ENCODE measurements at regions not wholly inside any gene's neighbourhood (a gene's known extent, or its start where the extent isn't known, plus 50 kb on each side); places are given as distances from the start of the nearest gene placed in this dataset.

DNA sequence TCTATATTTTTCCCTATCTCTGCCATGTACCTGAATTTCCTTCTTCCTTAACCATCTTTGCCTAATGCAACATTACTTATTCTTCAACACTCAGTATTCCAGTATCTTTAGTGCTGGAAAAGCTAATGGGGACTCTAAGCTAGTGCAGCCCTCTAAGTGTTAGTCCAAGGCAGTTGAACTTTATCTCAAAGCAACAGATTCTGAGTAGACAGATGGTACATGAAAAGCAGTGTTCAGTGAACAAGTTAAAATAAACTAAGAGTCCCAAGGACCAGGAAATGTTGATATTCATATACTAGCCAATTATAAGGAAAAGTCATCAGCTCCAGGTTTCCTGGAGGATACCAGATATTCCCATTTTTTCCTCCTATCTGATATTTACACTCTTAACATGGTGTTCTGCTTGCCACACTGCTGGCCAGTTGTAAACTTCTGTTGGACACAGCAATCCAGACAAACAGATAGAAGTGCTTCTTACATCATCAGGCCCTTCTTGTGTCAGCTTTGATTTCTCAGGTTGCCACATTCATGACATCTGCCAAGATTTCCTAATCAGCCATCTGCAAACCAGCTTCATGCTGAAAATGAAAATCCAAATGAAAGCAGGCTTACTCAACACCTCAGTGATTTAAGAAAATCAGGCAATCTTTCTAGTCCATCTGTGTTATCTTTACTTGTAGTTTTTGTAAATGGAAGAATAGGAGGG is 255.9 kb upstream of the POU2AF2 start:
- H3F3A ChIP-seq (ENCODE audit: insufficient read depth, low read length) = no peaks in the 10 kb centered on the region
- H2AFZ ChIP-seq (ENCODE audit: low read length) = no peak overlapping the region
- DNase-seq = no peak
- no peaks in the 10 kb centered on the region for H4K20me1 ChIP-seq (ENCODE audit: insufficient read depth, low read length)
- H3K27ac ChIP-seq (ENCODE audit: low read length) = no peak overlapping the region
- no peaks in the 10 kb centered on the region for H3K79me2 ChIP-seq (ENCODE audit: low read length)
- no peak overlapping the region for H3K9ac ChIP-seq (ENCODE audit: low read length)
- no peaks in the 10 kb centered on the region for H3K36me3 ChIP-seq (replicated peaks; ENCODE audit: insufficient read depth, low read length)
- H3K4me2 ChIP-seq (ENCODE audit: low read depth, low read length) = no peak overlapping the region
- no peaks in the 10 kb centered on the region for H3K9me2 ChIP-seq (replicated peaks; ENCODE audit: insufficient read depth, low read length)
- H3K9me3 ChIP-seq (replicated peaks; ENCODE audit: insufficient read depth, low read length) = no peaks in the 10 kb centered on the region
- TF ChIP-seq, protein P1, sequence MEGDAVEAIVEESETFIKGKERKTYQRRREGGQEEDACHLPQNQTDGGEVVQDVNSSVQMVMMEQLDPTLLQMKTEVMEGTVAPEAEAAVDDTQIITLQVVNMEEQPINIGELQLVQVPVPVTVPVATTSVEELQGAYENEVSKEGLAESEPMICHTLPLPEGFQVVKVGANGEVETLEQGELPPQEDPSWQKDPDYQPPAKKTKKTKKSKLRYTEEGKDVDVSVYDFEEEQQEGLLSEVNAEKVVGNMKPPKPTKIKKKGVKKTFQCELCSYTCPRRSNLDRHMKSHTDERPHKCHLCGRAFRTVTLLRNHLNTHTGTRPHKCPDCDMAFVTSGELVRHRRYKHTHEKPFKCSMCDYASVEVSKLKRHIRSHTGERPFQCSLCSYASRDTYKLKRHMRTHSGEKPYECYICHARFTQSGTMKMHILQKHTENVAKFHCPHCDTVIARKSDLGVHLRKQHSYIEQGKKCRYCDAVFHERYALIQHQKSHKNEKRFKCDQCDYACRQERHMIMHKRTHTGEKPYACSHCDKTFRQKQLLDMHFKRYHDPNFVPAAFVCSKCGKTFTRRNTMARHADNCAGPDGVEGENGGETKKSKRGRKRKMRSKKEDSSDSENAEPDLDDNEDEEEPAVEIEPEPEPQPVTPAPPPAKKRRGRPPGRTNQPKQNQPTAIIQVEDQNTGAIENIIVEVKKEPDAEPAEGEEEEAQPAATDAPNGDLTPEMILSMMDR (IDR thresholded peaks at IDR 0.05; ENCODE audit: low read length) = no peak
- TF ChIP-seq EZH2 (optimal IDR thresholded peaks at IDR 0.05; ENCODE audit: low read depth, low read length) (no peak), EZH2phosphoT487 (IDR thresholded peaks at IDR 0.05; ENCODE audit: low read length) (no peak)
- H3K4me3 ChIP-seq (ENCODE audit: low read length) = no peak overlapping the region
- H3K27me3 ChIP-seq (replicated peaks; ENCODE audit: insufficient read depth, low read length) = no peaks in the 10 kb centered on the region
- no peaks in the 10 kb centered on the region for H3K4me1 ChIP-seq (ENCODE audit: low read length)

DNA sequence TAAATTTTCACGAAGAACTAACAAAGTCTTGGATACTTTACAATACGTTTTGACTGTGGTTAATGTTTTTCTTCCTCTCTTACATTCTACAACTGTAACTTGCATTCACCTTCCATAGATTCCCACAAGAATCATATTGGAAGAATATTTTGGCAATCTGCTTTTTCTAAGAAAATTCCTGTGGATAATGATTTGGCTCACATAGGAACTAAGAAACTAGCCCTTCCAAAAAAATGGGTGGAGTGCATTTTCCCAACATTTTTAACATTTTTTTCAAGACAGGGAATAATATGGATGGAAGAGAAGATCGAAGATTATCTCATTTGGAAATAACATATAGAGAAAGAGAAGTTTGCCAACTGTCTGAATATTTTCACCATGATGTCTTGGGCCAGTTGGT is 256.9 kb upstream of the POU2AF2 start:
- Histone ChIP-seq H3K36me3 (replicated peaks; ENCODE audit: insufficient read depth, low read length) (no peaks in the 10 kb centered on the region), H2AFZ (ENCODE audit: low read length) (no peak overlapping the region), H3K4me3 (ENCODE audit: low read length) (no peak overlapping the region), H3K27me3 (replicated peaks; ENCODE audit: insufficient read depth, low read length) (no peaks in the 10 kb centered on the region), H3F3A (ENCODE audit: insufficient read depth, low read length) (no peaks in the 10 kb centered on the region), H3K4me1 (ENCODE audit: low read length) (no peaks in the 10 kb centered on the region), H3K9me3 (replicated peaks; ENCODE audit: insufficient read depth, low read length) (no peaks in the 10 kb centered on the region), H3K4me2 (ENCODE audit: low read depth, low read length) (no peak overlapping the region), H3K79me2 (ENCODE audit: low read length) (no peaks in the 10 kb centered on the region), H3K9ac (ENCODE audit: low read length) (no peak overlapping the region), H3K27ac (ENCODE audit: low read length) (no peak overlapping the region), H4K20me1 (ENCODE audit: insufficient read depth, low read length) (no peaks in the 10 kb centered on the region), H3K9me2 (replicated peaks; ENCODE audit: insufficient read depth, low read length) (no peaks in the 10 kb centered on the region)
- no peak for DNase-seq
- TF ChIP-seq EZH2phosphoT487 (IDR thresholded peaks at IDR 0.05; ENCODE audit: low read length) = no peak

DNA sequence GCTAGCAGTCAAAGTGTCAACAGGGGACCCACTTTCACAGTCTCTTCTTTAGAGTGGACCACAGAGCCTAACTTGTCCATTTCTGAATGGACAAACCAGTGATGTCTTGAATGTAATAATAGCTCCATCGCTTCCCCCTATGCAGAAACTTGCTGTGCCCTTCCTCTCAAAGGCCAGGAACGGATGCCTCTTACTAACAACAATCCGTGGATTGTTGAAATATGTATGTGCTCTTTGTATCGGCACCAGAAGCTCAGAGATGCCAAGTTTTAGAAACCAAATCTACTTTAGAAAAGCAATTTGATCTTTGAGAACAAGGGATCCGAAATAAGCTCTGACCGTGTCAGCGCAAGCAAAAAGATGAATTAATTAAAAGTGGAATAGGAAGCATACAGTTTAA is 259.5 kb upstream of the POU2AF2 start:
- Histone ChIP-seq H3K27me3 (replicated peaks; ENCODE audit: insufficient read depth, low read length) (no peaks in the 10 kb centered on the region), H4K20me1 (ENCODE audit: insufficient read depth, low read length) (no peaks in the 10 kb centered on the region), H3K9ac (ENCODE audit: low read length) (no peak overlapping the region), H3K4me1 (ENCODE audit: low read length) (no peaks in the 10 kb centered on the region), H3K36me3 (replicated peaks; ENCODE audit: insufficient read depth, low read length) (no peaks in the 10 kb centered on the region), H3K79me2 (ENCODE audit: low read length) (no peaks in the 10 kb centered on the region), H3K9me3 (replicated peaks; ENCODE audit: insufficient read depth, low read length) (no peaks in the 10 kb centered on the region), H3K4me3 (ENCODE audit: low read length) (no peak overlapping the region), H3K9me2 (replicated peaks; ENCODE audit: insufficient read depth, low read length) (no peaks in the 10 kb centered on the region), H3K27ac (ENCODE audit: low read length) (no peak overlapping the region), H3K4me2 (ENCODE audit: low read depth, low read length) (no peak overlapping the region), H2AFZ (ENCODE audit: low read length) (no peak overlapping the region), H3F3A (ENCODE audit: insufficient read depth, low read length) (no peaks in the 10 kb centered on the region)
- TF ChIP-seq EZH2 (optimal IDR thresholded peaks at IDR 0.05; ENCODE audit: low read depth, low read length) = no peak
- no peak for TF ChIP-seq EZH2phosphoT487 (IDR thresholded peaks at IDR 0.05; ENCODE audit: low read length)
- DNase-seq = no peak

DNA sequence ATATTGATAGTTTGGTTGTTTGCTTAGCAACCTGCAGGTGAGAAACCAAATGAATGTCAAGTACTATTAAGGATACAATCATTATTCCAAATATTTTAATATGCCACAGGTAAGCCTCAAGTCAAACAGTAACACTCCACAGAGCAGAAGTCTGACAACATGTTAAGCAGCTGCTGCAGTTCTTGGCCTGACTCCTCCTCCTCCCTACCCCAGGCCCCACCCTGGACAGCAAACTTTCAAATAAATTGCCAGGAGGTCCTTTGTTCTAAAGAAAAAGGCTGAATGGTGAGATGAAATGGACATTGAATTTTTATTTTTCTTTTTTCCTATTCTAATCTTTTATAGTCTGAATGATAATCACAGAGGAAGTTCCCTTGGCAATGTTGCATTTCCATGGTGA is 260.0 kb upstream of the POU2AF2 start:
- Histone ChIP-seq H3K4me3 (ENCODE audit: low read length) (no peak overlapping the region), H3K4me1 (ENCODE audit: low read length) (no peaks in the 10 kb centered on the region), H3K9me3 (replicated peaks; ENCODE audit: insufficient read depth, low read length) (no peaks in the 10 kb centered on the region), H3K9me2 (replicated peaks; ENCODE audit: insufficient read depth, low read length) (no peaks in the 10 kb centered on the region), H2AFZ (ENCODE audit: low read length) (no peak overlapping the region), H3F3A (ENCODE audit: insufficient read depth, low read length) (no peaks in the 10 kb centered on the region), H4K20me1 (ENCODE audit: insufficient read depth, low read length) (no peaks in the 10 kb centered on the region), H3K9ac (ENCODE audit: low read length) (no peak overlapping the region), H3K27me3 (replicated peaks; ENCODE audit: insufficient read depth, low read length) (no peaks in the 10 kb centered on the region), H3K27ac (ENCODE audit: low read length) (no peak overlapping the region), H3K79me2 (ENCODE audit: low read length) (no peaks in the 10 kb centered on the region), H3K36me3 (replicated peaks; ENCODE audit: insufficient read depth, low read length) (no peaks in the 10 kb centered on the region), H3K4me2 (ENCODE audit: low read depth, low read length) (no peak overlapping the region)
- no peak for TF ChIP-seq EZH2 (optimal IDR thresholded peaks at IDR 0.05; ENCODE audit: low read depth, low read length)
- TF ChIP-seq EZH2phosphoT487 (IDR thresholded peaks at IDR 0.05; ENCODE audit: low read length) = no peak
- TF ChIP-seq, protein P1 (IDR thresholded peaks at IDR 0.05; ENCODE audit: low read length) = no peak
- no peak for DNase-seq

All from MM.1S (cell line).